ENCODE measurements at regions not wholly inside any gene's neighbourhood (a gene's known extent, or its start where the extent isn't known, plus 50 kb on each side); places are given as distances from the start of the nearest gene placed in this dataset.

DNA sequence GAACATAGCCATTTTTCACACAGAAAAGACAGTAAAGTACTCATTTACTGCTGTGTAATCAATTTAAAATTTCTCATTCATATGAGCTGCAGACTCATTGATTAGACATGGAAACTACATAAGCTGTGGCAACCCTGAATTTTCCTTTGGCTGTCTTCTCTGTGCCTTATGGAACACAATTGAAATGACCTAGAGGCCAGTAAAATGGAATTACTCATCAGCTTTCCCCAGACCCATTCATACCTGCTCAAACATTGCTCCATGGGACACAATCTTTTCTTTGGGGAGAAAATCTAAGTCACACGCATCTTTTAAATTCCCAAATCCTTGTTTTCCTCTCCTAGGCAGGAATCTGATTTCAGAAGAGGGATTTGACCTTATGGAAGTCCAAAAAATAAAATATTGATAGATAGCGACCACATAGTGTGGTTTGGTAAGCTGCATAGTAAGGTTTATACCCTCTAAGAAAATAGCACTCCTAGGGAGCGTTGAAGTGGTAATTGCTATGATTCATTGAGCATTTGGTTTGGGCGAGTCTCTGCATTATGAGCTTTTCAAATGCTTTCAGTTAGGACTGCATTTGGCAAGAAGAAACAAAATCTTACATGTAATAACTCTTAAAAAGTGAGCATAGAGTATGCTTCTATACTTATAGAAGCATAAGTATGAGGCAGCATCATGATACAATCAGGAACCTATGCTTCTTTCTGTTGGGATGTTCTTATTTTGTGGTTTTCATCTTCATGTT, 243.4 kb upstream of the GADL1 start:
- Mint-ChIP-seq H3K4me3 (no peak overlapping the region), H3K4me1 (ENCODE audit: low read depth) (no peaks in the 10 kb centered on the region), H3K36me3 (ENCODE audit: low read depth) (no peaks in the 10 kb centered on the region), H3K9me3 (no peaks in the 10 kb centered on the region), H3K27me3 (no peaks in the 10 kb centered on the region), H3K27ac (no peak overlapping the region)
- intact Hi-C loops (cut with micrococcal nuclease) = no loop called here

DNA sequence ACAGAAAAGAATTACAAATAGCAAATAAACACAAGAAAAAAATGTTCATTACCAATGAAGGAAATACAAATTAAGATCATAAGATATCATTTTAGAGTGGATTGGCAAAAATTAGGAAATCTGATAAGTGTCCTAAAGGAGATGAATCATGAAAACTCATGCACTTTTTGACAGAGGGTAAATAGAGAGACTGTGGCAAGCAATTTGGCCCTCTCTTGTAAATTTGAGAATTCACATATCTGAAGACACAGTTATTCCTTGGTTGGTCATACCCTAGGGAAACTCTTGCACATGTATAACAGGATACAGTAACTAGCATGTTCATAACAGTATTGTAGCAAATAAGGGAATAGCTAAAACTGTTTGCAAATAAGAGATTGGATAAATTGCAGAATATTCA, 246.0 kb upstream of the GADL1 start:
- intact Hi-C loops (cut with micrococcal nuclease) = no loop called here
- Mint-ChIP-seq H3K4me1 (ENCODE audit: low read depth) (no peaks in the 10 kb centered on the region), H3K4me3 (no peak overlapping the region), H3K9me3 (no peaks in the 10 kb centered on the region), H3K27ac (no peak overlapping the region), H3K36me3 (ENCODE audit: low read depth) (no peaks in the 10 kb centered on the region), H3K27me3 (no peaks in the 10 kb centered on the region)

DNA sequence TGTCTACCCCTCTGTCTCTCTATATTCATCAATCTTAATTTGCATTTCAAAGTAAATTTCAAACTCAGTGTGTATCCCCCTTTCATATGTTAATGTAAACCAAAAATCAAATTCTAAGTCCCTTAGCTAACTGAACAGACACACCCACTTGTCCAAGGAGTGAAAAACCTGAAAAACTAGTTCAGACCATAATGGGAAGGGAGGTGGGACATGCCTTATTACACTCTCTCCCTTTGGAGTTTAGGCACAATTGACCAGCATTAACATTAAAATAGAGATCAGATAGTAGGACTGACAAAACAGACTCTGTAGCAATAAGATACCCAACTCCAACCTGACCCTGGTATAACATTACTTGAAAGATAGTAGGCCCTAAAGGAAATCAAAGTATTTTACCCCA, 247.7 kb upstream of the GADL1 start:
- intact Hi-C loops (cut with micrococcal nuclease) = no loop called here
- Mint-ChIP-seq H3K9me3 (peaks cover 3% of the 10 kb centered on the region), H3K36me3 (ENCODE audit: low read depth) (no peaks in the 10 kb centered on the region), H3K27ac (no peak overlapping the region), H3K27me3 (no peaks in the 10 kb centered on the region), H3K4me3 (no peak overlapping the region), H3K4me1 (ENCODE audit: low read depth) (no peaks in the 10 kb centered on the region)

GRCh38 chr3:31142543-31142942, 248.1 kb upstream of the GADL1 start:
- H3K9me3 Mint-ChIP-seq = peaks cover 7% of the 10 kb centered on the region
- no peaks in the 10 kb centered on the region for H3K36me3 Mint-ChIP-seq (ENCODE audit: low read depth)
- H3K27me3 Mint-ChIP-seq = no peaks in the 10 kb centered on the region
- intact Hi-C loops (cut with micrococcal nuclease) = no loop called here
- no peak overlapping the region for H3K4me3 Mint-ChIP-seq
- no peaks in the 10 kb centered on the region for H3K4me1 Mint-ChIP-seq (ENCODE audit: low read depth)
- H3K27ac Mint-ChIP-seq = no peak overlapping the region

DNA sequence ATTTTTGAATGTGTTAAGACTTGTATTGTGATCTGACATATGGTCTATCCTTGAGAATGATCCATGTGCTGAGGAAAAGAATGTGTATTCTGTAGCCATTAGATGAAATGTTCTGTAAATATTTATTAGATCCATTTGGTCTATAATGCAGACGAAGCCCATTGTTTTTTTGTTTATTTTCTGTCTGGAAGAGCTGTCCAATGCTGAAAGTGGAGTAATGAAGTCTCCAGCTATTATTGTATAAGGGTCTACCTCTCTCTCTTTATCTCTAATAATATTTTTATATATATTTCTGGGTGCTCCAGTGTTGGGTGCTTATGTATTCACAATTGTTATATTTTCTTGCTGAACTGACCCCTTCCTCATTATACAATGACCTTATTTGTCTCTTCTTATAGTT, 250.6 kb upstream of the GADL1 start:
- Mint-ChIP-seq H3K27me3 (no peaks in the 10 kb centered on the region), H3K9me3 (peaks cover 20% of the 10 kb centered on the region)
- intact Hi-C loops (cut with micrococcal nuclease) = no loop called here

GRCh38 chr3:31147550-31147949, 253.1 kb upstream of the GADL1 start:
- no peak overlapping the region for H3K4me3 Mint-ChIP-seq
- H3K36me3 Mint-ChIP-seq (ENCODE audit: low read depth) = no peaks in the 10 kb centered on the region
- H3K9me3 Mint-ChIP-seq = peaks cover 35% of the 10 kb centered on the region
- no peak overlapping the region for H3K27ac Mint-ChIP-seq
- no peaks in the 10 kb centered on the region for H3K4me1 Mint-ChIP-seq (ENCODE audit: low read depth)
- H3K27me3 Mint-ChIP-seq = no peaks in the 10 kb centered on the region
- intact Hi-C loops (cut with micrococcal nuclease) = no loop called here

More for the DNA sequence above, 250.6 kb upstream of the GADL1 start:
- H3K4me1 Mint-ChIP-seq (ENCODE audit: low read depth) = no peaks in the 10 kb centered on the region
- H3K27ac Mint-ChIP-seq = no peak overlapping the region
- no peak overlapping the region for H3K4me3 Mint-ChIP-seq
- no peaks in the 10 kb centered on the region for H3K36me3 Mint-ChIP-seq (ENCODE audit: low read depth)

- Mint-ChIP-seq H3K36me3 (ENCODE audit: low read depth) (no peaks in the 10 kb centered on the region), H3K9me3 (no peaks in the 10 kb centered on the region), H3K27me3 (no peaks in the 10 kb centered on the region), H3K4me3 (peak overlapping the region; percentile 55), H3K4me1 (ENCODE audit: low read depth) (peaks cover 9% of the 10 kb centered on the region), H3K27ac (peak overlapping the region; percentile 26)
- intact Hi-C loops (cut with micrococcal nuclease) = loop anchor here (10.0 kb wide), 1 partner anchor 218 kb away; no protein-coding TSS in a partner anchor
Observed at GRCh38 chr3:31157047-31157694, 262.7 kb upstream of the GADL1 start.

DNA sequence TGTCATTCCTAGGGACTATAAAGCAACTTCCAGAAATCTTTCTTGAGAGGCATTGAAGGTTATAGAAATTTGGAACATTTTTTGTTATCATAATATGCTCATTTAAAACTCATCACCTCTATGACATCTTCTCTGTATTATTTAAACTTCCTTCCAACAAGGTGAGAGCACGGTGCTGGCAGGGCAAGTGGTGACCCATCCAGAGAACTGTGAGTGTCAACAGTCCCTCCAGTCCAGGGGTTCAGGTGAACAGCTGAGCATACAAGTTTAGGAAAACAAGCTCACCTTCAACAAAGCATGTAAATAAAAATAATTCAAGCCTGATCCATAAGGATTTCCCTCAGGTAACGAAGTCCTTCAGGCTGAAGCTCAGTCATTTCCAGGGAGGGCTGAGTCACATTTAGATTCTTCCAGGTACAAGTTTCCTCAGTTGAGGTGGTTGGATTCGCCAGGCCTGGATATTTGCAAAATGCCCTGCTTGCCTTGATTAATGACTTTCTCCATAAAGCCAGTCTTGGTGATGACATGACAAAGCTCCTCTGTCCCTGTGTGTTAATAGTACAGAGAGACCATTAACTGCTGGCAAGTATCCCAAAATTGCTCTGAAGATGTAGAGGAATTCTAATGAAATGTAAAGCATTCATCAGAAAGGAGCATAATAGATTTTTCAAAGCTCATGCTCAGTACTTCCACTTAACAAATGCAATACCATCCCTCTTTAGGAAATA, 263.6 kb upstream of the GADL1 start:
- Mint-ChIP-seq H3K4me1 (ENCODE audit: low read depth) (peaks cover 9% of the 10 kb centered on the region), H3K27me3 (no peaks in the 10 kb centered on the region), H3K9me3 (no peaks in the 10 kb centered on the region), H3K4me3 (no peak overlapping the region), H3K27ac (no peak overlapping the region), H3K36me3 (ENCODE audit: low read depth) (no peaks in the 10 kb centered on the region)
- intact Hi-C loops (cut with micrococcal nuclease) = loop anchor here (10.0 kb wide), 1 partner anchor 217 kb away; no protein-coding TSS in a partner anchor

GRCh38 chr3:31159331-31160039, 265.0 kb upstream of the GADL1 start:
- H3K9me3 Mint-ChIP-seq = no peaks in the 10 kb centered on the region
- intact Hi-C loops (cut with micrococcal nuclease) = loop anchor here (10.0 kb wide), 1 partner anchor 215 kb away; no protein-coding TSS in a partner anchor

GRCh38 chr3:31161889-31162288, 267.4 kb upstream of the GADL1 start:
- Mint-ChIP-seq H3K27me3 (no peaks in the 10 kb centered on the region), H3K27ac (no peak overlapping the region), H3K4me3 (no peak overlapping the region), H3K4me1 (ENCODE audit: low read depth) (peaks cover 4% of the 10 kb centered on the region), H3K36me3 (ENCODE audit: low read depth) (no peaks in the 10 kb centered on the region), H3K9me3 (no peaks in the 10 kb centered on the region)
- intact Hi-C loops (cut with micrococcal nuclease) = no loop called here

More at GRCh38 chr3:31159331-31160039, 265.0 kb upstream of the GADL1 start:
- Mint-ChIP-seq H3K36me3 (ENCODE audit: low read depth) (no peaks in the 10 kb centered on the region), H3K4me3 (no peak overlapping the region), H3K27me3 (no peaks in the 10 kb centered on the region), H3K27ac (no peak overlapping the region), H3K4me1 (ENCODE audit: low read depth) (peaks cover 9% of the 10 kb centered on the region)

- Mint-ChIP-seq H3K9me3 (no peaks in the 10 kb centered on the region), H3K27me3 (no peaks in the 10 kb centered on the region), H3K27ac (no peak overlapping the region), H3K36me3 (ENCODE audit: low read depth) (no peaks in the 10 kb centered on the region), H3K4me3 (no peak overlapping the region), H3K4me1 (ENCODE audit: low read depth) (no peaks in the 10 kb centered on the region)
- intact Hi-C loops (cut with micrococcal nuclease) = no loop called here
Observed at GRCh38 chr3:31164381-31164780, 269.9 kb upstream of the GADL1 start.

- intact Hi-C loops (cut with micrococcal nuclease) = no loop called here
- no peaks in the 10 kb centered on the region for H3K4me1 Mint-ChIP-seq (ENCODE audit: low read depth)
- H3K4me3 Mint-ChIP-seq = no peak overlapping the region
- no peaks in the 10 kb centered on the region for H3K9me3 Mint-ChIP-seq
- H3K27ac Mint-ChIP-seq = no peak overlapping the region
- no peaks in the 10 kb centered on the region for H3K27me3 Mint-ChIP-seq
- no peaks in the 10 kb centered on the region for H3K36me3 Mint-ChIP-seq (ENCODE audit: low read depth)
Observed at GRCh38 chr3:31165399-31165860, 271.0 kb upstream of the GADL1 start.

GRCh38 chr3:31166249-31166885, 271.9 kb upstream of the GADL1 start:
- H3K4me1 Mint-ChIP-seq (ENCODE audit: low read depth) = no peaks in the 10 kb centered on the region
- intact Hi-C loops (cut with micrococcal nuclease) = no loop called here
- H3K9me3 Mint-ChIP-seq = no peaks in the 10 kb centered on the region
- H3K27ac Mint-ChIP-seq = no peak overlapping the region
- no peaks in the 10 kb centered on the region for H3K27me3 Mint-ChIP-seq
- no peak overlapping the region for H3K4me3 Mint-ChIP-seq
- H3K36me3 Mint-ChIP-seq (ENCODE audit: low read depth) = no peaks in the 10 kb centered on the region
